SK-MEL-5 (cell line): ENCODE measurements at regions not wholly inside any gene's neighbourhood (a gene's known extent, or its start where the extent isn't known, plus 50 kb on each side); places are given as distances from the start of the nearest gene placed in this dataset.
"Not testable (repeated sequence)": the region's sequence is repeated elsewhere in the genome, so short reads cannot be mapped to it uniquely, and the experiment has no call there.

Experiments used
- DNase-seq: peaks from one replicate; pipeline ENCODE4 v3.0.0-alpha.2; 2016; ENCODE audit warnings: low read depth, low spot score
- in situ Hi-C: cut with HindIII; loops from 2 replicates; pipeline ENCODE4 v1.10.0; 2016; ENCODE audit warnings: low sequenced_read_pairs, high pct_unique_total_duplicates, low pct_unique_long_range_greater_than_20kb

DNA sequence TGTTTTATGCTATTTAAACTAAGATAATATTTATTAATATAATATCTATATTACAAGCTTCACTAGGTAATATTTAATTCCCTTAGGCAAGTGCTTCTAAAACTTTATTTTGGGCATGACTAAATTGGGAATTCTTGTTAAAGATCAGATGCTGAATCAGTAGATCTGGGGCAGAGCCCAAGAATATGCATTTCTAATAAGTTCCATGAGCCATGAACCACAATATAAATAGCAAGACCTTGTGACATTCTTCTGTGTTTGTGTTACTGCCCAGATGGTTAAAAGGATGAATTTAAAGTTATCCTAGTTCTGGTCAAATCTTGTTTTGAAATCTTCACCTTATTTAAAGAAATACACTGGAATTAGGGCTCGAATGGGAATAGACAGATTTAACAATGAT is 258.4 kb upstream of the CACNA2D1 start:
- in situ Hi-C loops, result no loop called here
- no peak for DNase-seq

DNA sequence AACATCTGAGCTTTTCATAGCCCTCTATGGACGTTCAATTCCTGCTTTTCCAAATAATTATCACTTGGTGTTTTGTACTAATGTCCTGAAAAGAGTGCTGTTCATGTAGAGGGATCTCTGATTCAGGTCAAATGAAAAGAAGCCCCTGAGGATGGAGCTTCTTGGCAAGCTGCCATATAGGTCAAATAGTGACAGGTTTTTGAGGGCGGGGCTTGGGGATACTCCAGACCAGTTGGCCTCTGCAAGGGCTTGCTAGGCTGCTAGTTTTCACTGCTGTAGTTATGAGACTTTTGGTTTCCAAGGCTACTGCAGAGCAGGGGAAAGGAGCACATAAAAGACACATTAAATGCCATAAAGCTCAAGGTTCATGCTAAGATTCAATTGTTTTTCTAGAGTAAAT is 257.2 kb upstream of the CACNA2D1 start:
- no peak for DNase-seq
- in situ Hi-C loops, result no loop called here

DNA sequence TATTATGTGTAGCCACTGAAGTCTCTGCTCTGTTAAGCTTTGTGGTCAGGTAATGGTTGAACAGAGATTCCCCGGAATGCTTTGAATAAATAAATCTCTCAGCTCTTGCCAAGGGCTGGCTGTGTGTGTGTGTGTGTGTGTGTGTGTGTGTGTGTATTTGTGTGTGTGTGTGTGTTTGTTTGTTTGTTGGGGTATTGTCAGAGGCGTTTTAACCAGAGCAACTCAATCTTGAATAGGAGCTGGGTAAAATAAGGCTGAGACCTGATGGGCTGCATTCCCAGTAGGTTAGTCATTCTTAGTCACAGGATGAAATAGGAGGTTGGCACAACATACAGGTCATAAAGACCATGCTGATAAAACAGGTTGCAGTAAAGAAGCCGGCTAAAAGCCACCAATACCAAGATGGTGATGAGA is 256.2 kb upstream of the CACNA2D1 start:
- in situ Hi-C loops, result no loop called here
- no peak for DNase-seq

DNA sequence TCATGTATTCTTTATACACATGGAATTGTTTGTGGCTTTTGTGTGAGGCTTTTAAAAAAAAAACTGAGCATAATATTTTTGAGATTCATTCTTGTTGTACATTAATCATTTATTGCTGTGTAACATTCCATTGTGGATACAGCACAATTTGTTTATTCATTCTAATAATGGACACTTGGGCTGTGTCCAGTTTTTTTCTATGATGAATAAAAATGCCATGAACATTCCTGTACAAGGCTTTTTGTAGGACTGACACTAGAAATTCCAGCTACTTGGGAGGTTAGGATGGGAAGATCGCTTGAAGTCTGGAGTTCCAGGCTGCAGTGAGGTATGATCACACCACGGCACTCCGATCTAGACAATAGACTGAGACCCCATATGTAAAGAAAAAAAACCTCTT is 254.3 kb upstream of the CACNA2D1 start:
- no peak for DNase-seq
- in situ Hi-C loops, result no loop called here

DNA sequence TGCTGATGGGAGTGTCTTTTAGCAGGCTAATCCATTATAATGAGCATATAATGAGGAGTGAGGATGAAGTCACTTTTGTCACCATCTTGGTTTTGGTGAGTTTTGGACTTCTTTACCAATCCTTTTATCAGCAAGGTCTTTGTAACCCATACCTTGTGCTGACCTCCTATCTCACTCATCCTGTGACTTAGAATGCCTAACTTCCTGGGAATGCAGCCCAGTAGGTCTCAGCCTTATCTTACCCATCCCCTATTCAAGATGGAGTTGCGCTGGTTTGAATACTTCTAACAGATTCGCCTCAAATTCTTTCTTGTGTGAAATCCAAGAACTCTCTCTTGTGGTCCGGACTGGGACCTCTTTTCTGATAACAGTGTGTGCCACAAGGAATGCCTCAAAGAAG is 253.1 kb upstream of the CACNA2D1 start:
- DNase-seq, result no peak
- in situ Hi-C loops, result no loop called here

DNA sequence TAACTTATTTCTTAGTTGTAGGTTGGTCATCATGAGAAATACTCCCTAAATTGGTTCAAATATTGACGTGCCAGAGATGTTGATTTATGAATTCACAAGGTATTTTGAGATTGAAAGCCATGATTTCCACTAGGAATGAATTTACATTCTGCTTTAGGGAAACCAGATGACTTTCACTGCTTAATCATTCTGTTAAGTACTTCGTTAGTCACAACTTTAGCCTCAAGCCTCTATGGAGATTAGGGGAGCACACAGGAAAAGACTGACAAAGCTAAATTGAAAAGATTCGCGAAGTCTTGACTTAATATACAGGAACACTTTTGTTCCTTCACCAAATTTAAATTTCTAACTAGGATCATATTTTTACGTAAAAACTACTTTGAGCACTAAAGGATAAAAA is 250.4 kb upstream of the CACNA2D1 start:
- in situ Hi-C loops, result no loop called here
- no peak for DNase-seq

DNA sequence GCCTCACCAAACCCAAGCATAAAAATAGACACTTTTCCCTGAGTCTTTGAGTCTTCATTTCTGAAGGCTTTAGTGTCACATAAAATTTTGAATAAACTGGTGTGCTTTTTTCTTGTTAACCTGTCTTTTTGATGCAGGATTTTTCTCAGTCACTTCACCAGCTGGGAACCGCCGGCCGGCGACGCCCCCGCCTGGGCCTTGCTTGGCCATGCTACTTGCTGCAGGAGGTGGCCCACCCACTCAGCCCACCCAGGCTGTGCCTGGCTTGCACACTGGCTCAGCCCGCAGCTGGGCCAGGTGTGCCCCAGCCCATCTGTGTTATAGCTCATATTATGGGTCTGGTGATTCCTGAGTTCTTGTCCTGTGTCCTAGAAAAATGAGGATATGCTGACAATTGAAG is 247.4 kb upstream of the CACNA2D1 start:
- in situ Hi-C loops, result no loop called here
- no peak for DNase-seq

DNA sequence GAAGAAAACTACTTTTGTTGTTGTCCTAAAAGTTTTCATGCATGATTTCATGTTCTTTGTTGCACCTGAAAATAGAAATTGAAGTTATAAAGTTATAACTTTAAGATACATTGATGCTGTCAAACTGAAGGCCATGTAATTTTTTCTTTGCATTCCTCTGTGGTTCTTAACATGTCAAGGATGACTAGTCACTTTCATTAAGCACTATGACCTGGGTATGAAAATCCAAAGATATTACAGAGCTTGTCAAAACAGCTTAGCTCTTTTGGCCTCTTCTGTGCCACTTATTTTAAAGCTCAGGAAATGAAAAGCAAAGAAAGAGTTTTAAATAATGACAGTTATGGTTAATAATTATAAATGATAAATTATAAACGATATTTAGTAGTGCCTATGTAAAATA is 241.6 kb upstream of the CACNA2D1 start:
- in situ Hi-C loops, result no loop called here
- no peak for DNase-seq

DNA sequence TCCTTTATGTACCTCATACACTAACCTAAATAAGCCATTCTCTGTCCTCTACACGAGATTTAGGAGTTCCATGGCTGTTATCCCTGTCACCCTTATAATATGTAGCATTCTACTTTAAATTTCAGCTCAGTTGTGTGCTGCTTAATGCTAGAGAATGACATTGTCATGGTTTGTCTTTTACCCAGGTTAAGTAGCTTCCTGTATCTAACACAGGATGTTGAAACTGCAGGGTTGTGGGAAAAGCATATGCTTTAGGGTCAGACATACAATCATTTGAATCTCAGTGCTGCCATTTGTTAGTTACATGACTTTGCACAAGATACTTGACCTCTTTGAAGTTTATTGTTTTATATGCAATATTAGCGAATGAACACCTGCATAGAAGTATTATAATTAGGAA is 235.1 kb upstream of the CACNA2D1 start:
- DNase-seq, result no peak
- in situ Hi-C loops, result no loop called here

DNA sequence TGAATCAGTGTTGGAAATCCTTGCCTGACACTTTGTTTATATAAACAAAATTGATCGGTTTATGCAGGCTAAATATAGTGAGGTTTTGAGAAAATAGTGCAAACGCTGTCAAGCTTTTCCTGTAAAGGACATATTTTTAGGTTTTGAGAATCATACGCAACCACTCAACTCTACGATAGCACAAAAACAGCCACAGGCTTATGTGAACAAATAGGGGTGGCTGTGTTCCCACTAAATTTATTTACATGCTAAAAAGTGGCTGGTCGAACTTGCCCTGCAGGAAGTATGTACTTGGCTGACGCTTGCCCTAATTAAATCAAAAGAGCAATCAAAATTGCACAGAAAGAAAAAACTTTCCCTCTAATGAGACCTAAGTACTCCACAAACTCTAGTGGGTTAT is 234.7 kb upstream of the CACNA2D1 start:
- DNase-seq, result no peak
- in situ Hi-C loops, result no loop called here

DNA sequence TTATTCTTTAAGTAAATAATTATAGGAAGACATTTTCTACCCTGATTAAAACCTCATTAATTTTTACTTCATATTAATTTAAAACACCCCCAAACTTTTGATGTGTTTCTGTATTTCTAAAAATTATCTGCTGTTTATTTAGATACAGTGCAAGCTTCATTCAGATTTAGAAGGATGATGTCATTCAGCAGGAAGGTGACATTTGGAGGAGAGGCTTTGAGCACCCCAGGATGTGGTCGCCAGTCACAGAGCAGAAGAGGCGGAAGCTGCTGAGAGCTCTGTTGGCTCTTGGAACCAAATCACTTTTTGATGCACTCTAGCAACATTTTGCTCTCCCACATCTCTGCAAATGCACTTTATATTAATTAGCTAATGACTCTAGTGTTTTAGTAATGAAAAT is 233.9 kb upstream of the CACNA2D1 start:
- no peak for DNase-seq
- in situ Hi-C loops, result no loop called here

DNA sequence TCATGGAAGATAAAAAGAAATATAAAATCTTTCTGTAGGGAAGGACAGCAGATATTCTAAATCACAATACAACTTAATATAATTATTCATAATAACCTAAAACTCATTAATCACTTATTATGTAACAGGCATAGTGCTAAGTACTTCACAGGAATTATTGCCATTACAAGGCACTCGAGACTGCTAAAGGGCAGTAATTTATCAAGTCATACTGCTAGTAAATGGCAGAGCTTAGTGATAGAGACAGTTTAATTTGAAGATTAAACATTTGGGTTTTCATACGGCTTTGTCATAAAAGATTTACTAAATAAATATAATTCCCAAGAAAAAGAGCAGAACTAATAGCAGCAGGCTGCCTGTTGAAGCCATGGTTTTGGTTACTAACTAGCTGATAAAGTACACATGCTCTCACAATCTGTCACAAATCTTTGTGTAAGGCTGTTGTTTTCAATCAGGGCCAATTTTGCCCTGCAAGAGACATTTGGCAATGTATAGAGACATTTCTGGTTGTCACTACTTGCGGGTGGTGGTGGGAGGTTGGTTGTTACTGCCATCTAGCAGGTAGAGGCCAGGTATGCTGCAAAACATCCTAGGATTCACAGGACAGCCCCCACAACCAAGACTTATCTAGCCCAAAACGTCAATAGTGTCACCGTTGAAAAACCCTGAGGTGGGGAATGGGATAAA is 233.3 kb upstream of the CACNA2D1 start:
- in situ Hi-C loops, result no loop called here
- no peak for DNase-seq

DNA sequence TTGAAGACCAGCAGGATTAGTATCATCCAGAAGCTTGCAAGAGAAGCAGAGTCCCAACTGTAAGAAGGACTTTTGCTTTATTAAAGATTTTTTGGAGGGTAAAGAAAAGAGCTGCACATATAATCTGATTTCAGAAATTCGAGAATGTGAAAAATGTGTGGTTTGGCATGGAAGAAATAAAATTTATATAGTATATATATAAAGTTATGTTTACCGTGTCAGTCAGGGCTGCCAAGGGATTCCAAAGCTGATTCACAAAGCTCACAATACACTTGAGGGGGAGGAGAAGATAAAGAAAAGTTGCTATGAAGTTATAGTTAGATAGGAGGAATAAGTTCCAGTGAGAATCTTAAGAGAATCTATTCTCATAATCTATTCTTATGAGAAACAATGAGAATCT is 231.8 kb upstream of the CACNA2D1 start:
- no peak for DNase-seq
- in situ Hi-C loops, result no loop called here

DNA sequence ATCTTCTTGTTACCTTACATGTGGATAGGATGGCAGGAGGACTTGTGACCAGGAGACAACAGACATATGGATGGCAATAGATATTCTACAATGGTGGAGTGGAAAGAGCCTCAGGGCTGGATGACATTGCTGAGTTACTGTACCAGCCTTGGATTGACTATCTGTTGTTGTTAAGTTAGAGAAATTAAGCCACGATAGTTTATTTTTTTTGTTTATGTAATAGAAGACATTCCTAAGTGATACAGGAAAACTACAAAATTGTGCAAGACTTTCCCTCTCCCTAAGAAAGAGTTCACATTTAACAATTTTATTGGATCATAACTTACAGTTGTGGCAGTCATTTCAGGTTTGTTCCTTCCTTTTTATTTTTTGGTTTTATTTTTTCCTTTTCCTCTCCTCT is 230.7 kb upstream of the CACNA2D1 start:
- no peak for DNase-seq
- in situ Hi-C loops, result no loop called here

DNA sequence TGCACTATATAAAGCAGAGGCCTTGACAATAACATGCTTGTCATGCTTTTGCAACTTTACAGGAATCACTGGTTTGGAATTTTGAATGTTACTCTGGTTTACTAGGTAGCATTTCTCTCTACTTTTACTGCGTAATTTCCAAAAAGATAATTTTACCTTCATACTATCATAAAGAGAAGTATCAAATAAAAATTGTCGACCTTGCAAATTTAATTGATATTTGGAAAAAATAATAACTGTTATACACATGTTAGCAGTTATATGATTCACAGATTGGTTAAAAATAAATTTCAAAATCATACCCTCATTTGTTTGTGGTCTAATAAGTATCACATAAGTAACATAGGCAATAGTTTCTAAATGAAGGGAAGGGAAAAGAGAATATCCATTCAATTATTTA is 228.5 kb upstream of the CACNA2D1 start:
- DNase-seq, result no peak
- in situ Hi-C loops, result no loop called here

DNA sequence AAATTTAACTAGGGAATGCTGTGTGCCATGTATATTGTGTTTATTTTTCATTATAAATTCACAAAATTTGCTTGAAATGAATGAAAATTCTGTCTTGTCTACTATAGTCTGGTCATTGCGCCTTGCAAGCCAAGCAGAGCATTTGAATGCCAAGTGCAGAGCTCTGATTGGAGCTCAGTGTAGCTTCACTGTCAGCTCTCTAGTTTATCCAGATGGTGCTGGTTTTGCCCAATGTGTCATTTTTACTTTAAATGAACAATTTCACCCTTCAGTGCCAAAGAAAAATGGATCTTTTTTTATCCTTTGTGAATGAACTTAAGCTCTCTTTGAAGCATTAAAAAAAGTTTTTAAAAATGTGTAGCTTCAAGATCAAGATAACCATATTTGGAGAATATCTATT is 225.6 kb upstream of the CACNA2D1 start:
- DNase-seq, result no peak
- in situ Hi-C loops, result no loop called here

DNA sequence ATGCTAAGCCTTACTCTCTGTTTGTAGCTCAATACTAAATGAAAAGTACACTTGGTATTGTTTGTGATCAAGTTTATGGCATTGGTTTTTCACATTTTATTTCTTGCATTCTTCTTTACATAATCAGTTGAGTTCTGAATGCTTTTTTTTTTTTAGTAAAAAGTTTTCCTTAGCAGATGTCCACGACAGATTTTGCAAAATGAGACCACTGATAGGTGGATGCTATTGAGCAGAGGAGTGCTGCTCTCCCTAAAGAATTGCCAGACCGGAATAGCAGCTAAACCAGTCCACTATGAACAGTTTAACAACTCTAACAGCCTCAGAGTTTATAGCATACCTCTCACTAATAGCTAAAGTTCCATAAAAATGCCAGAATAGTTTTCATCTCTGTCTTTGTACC is 225.1 kb upstream of the CACNA2D1 start:
- no peak for DNase-seq
- in situ Hi-C loops, result no loop called here

DNA sequence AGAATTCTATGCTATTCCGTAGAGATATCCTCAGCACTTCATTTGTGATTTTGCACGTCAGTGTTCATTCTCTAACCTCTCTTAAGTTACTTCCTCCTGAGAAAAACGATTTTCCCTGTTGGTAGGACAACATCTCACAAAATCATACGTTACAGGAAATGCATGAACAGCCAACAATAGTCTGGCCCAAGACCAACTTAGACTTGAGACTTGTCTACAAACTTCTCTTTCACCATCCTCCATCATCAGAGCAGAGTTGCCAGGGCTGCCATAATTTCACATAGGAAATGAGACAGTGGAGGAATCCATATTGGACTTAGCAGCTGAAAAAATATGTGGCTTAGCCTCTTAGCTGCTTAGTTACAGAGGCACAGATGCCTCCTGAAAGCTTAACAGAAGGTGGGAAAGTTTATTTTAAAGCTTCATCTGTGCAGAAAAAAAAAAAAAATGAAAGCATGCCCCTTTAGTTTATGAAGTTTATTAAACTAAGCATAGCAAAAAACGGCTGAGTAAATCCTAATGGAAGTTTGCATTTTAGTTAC is 222.5 kb upstream of the CACNA2D1 start:
- in situ Hi-C loops, result no loop called here
- no peak for DNase-seq

DNA sequence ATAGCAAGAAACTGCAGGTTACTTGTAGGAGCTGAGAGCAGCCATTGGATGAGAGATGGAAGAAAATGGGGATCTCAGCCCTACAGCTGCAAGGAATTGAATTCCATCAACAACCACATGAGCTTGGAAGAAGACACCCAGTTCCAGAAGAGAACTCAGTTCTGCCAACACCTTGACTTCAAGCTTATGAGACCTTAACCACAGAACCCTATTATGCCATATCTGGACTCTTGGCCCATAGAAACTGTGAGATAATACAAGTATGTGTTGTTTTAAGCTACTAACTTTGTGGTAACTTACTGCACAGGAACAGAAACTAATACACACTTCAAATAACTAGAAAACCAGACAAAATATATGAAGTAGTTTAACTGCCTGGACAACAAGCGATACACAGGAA is 212.4 kb upstream of the CACNA2D1 start:
- in situ Hi-C loops, result no loop called here
- DNase-seq, result no peak

DNA sequence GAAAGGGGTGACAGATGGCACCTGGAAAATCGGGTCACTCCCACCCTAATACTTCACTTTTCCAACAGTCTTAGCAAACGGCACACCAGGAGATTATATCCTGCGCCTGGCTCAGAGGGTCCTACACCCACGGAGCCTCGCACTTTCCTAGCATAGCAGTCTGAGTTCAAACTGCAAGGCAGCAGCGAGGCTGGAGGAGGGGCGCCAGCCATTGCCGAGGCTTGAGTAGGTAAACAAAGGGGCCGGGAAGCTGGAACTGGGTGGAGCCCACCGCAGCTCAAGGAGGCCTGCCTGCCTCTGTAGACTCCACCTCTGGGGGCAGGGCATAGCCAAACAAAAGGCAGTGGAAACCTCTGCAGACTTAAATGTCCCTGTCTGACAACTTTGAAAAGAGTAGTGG is 206.5 kb upstream of the CACNA2D1 start:
- in situ Hi-C loops, DNase-seq: not testable (repeated sequence)
